Liver (tissue), 8 donors: ENCODE measurements at regions not wholly inside any gene's neighbourhood (a gene's known extent, or its start where the extent isn't known, plus 50 kb on each side); places are given as distances from the start of the nearest gene placed in this dataset.

ENCODE experiments used
- DNase-seq: peaks from one replicate; pipeline ENCODE4 v3.0.0-alpha.2; 2017; ENCODE audit warnings: low spot score
- H3K27ac ChIP-seq, 2 donors: one replicate each; pipeline ENCODE4 v1.7.0; 2013; ENCODE audit warnings: inconsistent platforms in 2 of 2, low read length in 2 of 2, control low read depth in 1 of 2, low read depth in 1 of 2, mild to moderate bottlenecking in 1 of 2
- H3K27me3 ChIP-seq, 4 donors: one replicate each; pipeline versions ENCODE4 v1.6.1 to v1.7.0; 2013; ENCODE audit warnings: low read length in 3 of 4, inconsistent platforms in 1 of 4, mild to moderate bottlenecking in 1 of 4, moderate library complexity in 1 of 4; ENCODE audit not compliant: control insufficient read depth in 4 of 4, insufficient read depth in 4 of 4
- H3K36me3 ChIP-seq, 4 donors: one replicate each; pipeline versions ENCODE4 v1.6.1 to v1.7.0; 2013; ENCODE audit warnings: low read length in 3 of 4, mild to moderate bottlenecking in 3 of 4, low read depth in 1 of 4, moderate library complexity in 1 of 4; ENCODE audit not compliant: control insufficient read depth in 4 of 4, insufficient read depth in 3 of 4
- H3K4me1 ChIP-seq, 4 donors: one replicate each; pipeline versions ENCODE4 v1.6.1 to v1.7.0; 2013; ENCODE audit warnings: low read length in 3 of 4, mild to moderate bottlenecking in 3 of 4, moderate library complexity in 1 of 4; ENCODE audit not compliant: control insufficient read depth in 4 of 4, insufficient read depth in 4 of 4
- H3K4me3 ChIP-seq, 3 donors: one replicate each; pipeline versions ENCODE4 v1.6.1 to v1.7.0; 2013; ENCODE audit warnings: low read length in 3 of 3, control low read depth in 1 of 3, low read depth in 1 of 3, mild to moderate bottlenecking in 1 of 3
- H3K9ac ChIP-seq, 2 donors: one replicate each; pipeline ENCODE4 v1.7.0; 2013; ENCODE audit warnings: low read length in 2 of 2, mild to moderate bottlenecking in 2 of 2, moderate library complexity in 2 of 2, control low read depth in 1 of 2, low read depth in 1 of 2
- H3K9me3 ChIP-seq, 4 donors: one replicate each; pipeline versions ENCODE4 v1.6.1 to v1.7.0; 2013; ENCODE audit warnings: low read length in 3 of 4; ENCODE audit not compliant: control insufficient read depth in 4 of 4
- CTCF ChIP-seq: fragments of 150-350 bp; IDR thresholded peaks from 2 replicates; pipeline ENCODE4 v1.5.1; 2017; ENCODE audit warnings: improper control_type of control experiment, low read depth, low read length; ENCODE audit not compliant: missing input control
- FOXA1 ChIP-seq: IDR thresholded peaks from 2 replicates; pipeline ENCODE4 v1.6.1; 2016; ENCODE audit warnings: antibody characterized with exemption
- FOXA2 ChIP-seq: IDR thresholded peaks from 2 replicates; pipeline ENCODE4 v1.6.1; 2016; ENCODE audit warnings: antibody characterized with exemption
- GABPA ChIP-seq, 2 donors: IDR thresholded peaks in 1 of 2; conservative IDR thresholded peaks in 1 of 2; 2 replicates each; pipeline ENCODE4 v1.6.1; 2016; ENCODE audit warnings: antibody characterized with exemption in 2 of 2, mild to moderate bottlenecking in 1 of 2, moderate library complexity in 1 of 2
- HNF4G ChIP-seq: IDR thresholded peaks from 2 replicates; pipeline ENCODE4 v1.6.1; 2016; ENCODE audit warnings: antibody characterized with exemption
- JUND ChIP-seq, 2 donors: IDR thresholded peaks; 2 replicates each; pipeline ENCODE4 v1.6.1; 2016; ENCODE audit warnings: antibody characterized with exemption in 2 of 2
- MAX ChIP-seq: IDR thresholded peaks from 2 replicates; pipeline ENCODE4 v1.6.1; 2016; ENCODE audit warnings: antibody characterized with exemption
- RAD21 ChIP-seq, 2 donors: IDR thresholded peaks; 2 replicates each; pipeline ENCODE4 v1.6.1; 2016; ENCODE audit warnings: antibody characterized with exemption in 2 of 2, mild to moderate bottlenecking in 2 of 2
- REST ChIP-seq: IDR thresholded peaks from 2 replicates; pipeline ENCODE4 v1.6.1; 2016; ENCODE audit warnings: antibody characterized with exemption, mild to moderate bottlenecking
- RXRA ChIP-seq, 2 donors: IDR thresholded peaks; 2 replicates each; pipeline ENCODE4 v1.6.1; 2017 to 2018; ENCODE audit warnings: antibody characterized with exemption in 2 of 2, mild to moderate bottlenecking in 1 of 2
- SP1 ChIP-seq: IDR thresholded peaks from 2 replicates; pipeline ENCODE4 v1.6.1; 2018; ENCODE audit warnings: antibody characterized with exemption, mild to moderate bottlenecking
- TAF1 ChIP-seq: conservative IDR thresholded peaks from 2 replicates; pipeline ENCODE4 v1.6.1; 2016; ENCODE audit warnings: antibody characterized with exemption, mild to moderate bottlenecking
- WGBS: extraction: QIAGEN DNeasy Blood & Tissue Kit; methylation state at CpG from one replicate; pipeline ENCODE4 v1.1.7; 2013; 5-methylcytosine and 5-hydroxymethylcytosine counted together
- TF ChIP-seq, protein P1 (sequence below): IDR thresholded peaks from 2 replicates; pipeline ENCODE4 v1.6.1; 2016; ENCODE audit warnings: antibody characterized with exemption
- TF ChIP-seq, protein P2 (sequence below): IDR thresholded peaks from 2 replicates; pipeline ENCODE4 v1.6.1; 2016; ENCODE audit warnings: antibody characterized with exemption
- donor health status: healthy.
- donor health status: healthy.
- donor health status: healthy.
- donor health status: healthy.
- donor health status: healthy.

- H3K9ac ChIP-seq = no peak overlapping the region
- no peak overlapping the region for H3K4me3 ChIP-seq
- H3K4me1 ChIP-seq = no peaks in the 10 kb centered on the region
- H3K36me3 ChIP-seq = no peaks in the 10 kb centered on the region
- no peaks in the 10 kb centered on the region for H3K27me3 ChIP-seq
- H3K27ac ChIP-seq = no peak overlapping the region
- TF ChIP-seq HNF4G (no peak), TAF1 (no peak), RXRA (IDR thresholded peaks at IDR 0.05) (no peak), JUND (IDR thresholded peaks at IDR 0.05) (no peak), GABPA (IDR thresholded peaks at IDR 0.05 in 1 of 2, conservative IDR thresholded peaks at IDR 0.05 in 1 of 2) (no peak), SP1 (no peak), MAX (no peak), CTCF (no peak), RAD21 (IDR thresholded peaks at IDR 0.05) (no peak)
- no peaks in the 10 kb centered on the region for H3K9me3 ChIP-seq
- no peak for DNase-seq
- 86% methylated on average over 4 of the region's 4 CpGs for WGBS
These were observed 134.9 kb upstream of the FRMD6 start for GRCh38 chr14:51516706-51517395.

DNA sequence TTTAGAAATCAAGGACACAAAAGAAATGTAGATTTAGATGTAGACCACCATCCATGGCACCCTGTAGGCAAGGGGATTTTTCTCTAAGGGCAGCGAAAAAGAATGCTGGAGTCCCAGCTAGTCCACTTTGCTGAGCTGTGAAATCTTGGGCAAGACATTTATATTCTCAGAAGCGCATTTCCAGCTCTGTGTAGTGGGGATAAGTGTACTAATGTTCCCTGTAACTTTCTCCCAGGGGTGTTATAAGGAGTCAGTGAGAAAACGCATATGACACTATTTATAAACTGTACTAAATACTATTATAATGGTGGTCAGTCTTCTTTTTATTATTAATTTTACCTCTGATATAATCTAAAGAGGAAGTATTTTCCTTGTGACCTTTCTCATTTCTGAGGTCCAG, 133.4 kb upstream of the FRMD6 start:
- H3K27ac ChIP-seq = no peak overlapping the region
- no peaks in the 10 kb centered on the region for H3K36me3 ChIP-seq
- TF ChIP-seq, protein P1, sequence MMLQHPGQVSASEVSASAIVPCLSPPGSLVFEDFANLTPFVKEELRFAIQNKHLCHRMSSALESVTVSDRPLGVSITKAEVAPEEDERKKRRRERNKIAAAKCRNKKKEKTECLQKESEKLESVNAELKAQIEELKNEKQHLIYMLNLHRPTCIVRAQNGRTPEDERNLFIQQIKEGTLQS = no peak
- TF ChIP-seq, protein P2, sequence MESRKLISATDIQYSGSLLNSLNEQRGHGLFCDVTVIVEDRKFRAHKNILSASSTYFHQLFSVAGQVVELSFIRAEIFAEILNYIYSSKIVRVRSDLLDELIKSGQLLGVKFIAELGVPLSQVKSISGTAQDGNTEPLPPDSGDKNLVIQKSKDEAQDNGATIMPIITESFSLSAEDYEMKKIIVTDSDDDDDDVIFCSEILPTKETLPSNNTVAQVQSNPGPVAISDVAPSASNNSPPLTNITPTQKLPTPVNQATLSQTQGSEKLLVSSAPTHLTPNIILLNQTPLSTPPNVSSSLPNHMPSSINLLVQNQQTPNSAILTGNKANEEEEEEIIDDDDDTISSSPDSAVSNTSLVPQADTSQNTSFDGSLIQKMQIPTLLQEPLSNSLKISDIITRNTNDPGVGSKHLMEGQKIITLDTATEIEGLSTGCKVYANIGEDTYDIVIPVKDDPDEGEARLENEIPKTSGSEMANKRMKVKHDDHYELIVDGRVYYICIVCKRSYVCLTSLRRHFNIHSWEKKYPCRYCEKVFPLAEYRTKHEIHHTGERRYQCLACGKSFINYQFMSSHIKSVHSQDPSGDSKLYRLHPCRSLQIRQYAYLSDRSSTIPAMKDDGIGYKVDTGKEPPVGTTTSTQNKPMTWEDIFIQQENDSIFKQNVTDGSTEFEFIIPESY = no peak
- no peak for TF ChIP-seq REST
- TF ChIP-seq HNF4G = no peak
- TF ChIP-seq FOXA2 = no peak
- no peak for TF ChIP-seq GABPA (IDR thresholded peaks at IDR 0.05 in 1 of 2, conservative IDR thresholded peaks at IDR 0.05 in 1 of 2)
- TF ChIP-seq FOXA1 = no peak
- WGBS = 93% methylated on average over 3 of the region's 3 CpGs
- no peaks in the 10 kb centered on the region for H3K4me1 ChIP-seq
- no peak for DNase-seq
- no peak overlapping the region for H3K9ac ChIP-seq
- no peaks in the 10 kb centered on the region for H3K9me3 ChIP-seq
- no peak overlapping the region for H3K4me3 ChIP-seq
- H3K27me3 ChIP-seq = no peaks in the 10 kb centered on the region
